NCI-H82 treated with DMSO at 0.1 percent for 48 hours (cell line): ENCODE measurements at regions not wholly inside any gene's neighbourhood (a gene's known extent, or its start where the extent isn't known, plus 50 kb on each side); places are given as distances from the start of the nearest gene placed in this dataset.
A peak's percentile ranks its signal among the peaks of the same experiment; 100 is the strongest.

Experiments used
- DNase-seq: peaks from one replicate; lab custom pipeline; 2025; ENCODE audit not compliant: unreplicated experiment; lab: John Stamatoyannopoulos, UW

DNA sequence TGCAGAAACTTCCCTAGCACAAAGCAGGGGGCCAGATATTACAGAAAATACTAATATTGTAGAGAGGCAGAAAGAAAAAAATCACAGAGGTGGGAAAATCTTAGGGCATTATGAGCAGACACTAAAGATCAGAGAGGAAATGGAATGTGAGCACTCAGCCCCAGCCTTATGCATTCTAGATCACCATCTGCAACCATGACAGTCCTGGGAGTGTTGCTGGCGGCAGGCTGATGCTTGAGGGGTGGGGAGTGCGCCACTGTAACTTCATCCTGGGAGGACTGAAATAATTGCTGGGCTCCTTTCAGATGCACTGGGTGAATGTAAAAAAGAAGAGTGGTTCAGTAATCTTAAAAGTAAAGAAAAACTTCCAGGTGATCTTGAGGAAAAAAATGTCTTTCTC is 427.6 kb upstream of the SEMA6D start:
- no peak for DNase-seq

- DNase-seq, result no peak
Observed at GRCh38 chr15:47291767-47292166, 425.5 kb upstream of the SEMA6D start.

DNA sequence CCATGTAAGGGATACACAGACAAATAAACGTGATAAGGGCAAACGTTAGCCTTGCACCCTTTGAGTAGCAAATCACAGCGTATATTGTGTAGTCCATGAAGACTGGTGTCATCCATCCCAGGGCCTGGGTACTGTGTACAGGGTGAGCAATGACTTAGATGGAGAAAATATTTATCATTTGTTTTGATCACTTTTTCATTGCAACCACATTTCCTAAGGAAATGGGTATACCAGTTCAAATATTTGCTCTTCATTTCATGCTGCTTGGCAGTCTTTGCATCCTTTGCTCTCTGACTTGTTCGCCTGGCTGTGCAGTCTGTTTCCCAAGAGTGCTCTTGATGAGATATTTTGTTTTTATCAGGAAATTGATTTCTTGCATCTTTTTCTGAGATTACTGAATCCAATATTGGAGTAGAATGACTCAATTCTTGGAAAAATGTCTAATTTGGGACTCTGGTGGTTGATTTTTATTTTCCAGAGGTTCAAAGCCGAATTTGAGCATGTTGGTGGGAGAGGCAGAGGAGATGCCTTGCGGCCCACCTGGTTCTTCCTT is 424.6 kb upstream of the SEMA6D start:
- DNase-seq, result no peak

DNA sequence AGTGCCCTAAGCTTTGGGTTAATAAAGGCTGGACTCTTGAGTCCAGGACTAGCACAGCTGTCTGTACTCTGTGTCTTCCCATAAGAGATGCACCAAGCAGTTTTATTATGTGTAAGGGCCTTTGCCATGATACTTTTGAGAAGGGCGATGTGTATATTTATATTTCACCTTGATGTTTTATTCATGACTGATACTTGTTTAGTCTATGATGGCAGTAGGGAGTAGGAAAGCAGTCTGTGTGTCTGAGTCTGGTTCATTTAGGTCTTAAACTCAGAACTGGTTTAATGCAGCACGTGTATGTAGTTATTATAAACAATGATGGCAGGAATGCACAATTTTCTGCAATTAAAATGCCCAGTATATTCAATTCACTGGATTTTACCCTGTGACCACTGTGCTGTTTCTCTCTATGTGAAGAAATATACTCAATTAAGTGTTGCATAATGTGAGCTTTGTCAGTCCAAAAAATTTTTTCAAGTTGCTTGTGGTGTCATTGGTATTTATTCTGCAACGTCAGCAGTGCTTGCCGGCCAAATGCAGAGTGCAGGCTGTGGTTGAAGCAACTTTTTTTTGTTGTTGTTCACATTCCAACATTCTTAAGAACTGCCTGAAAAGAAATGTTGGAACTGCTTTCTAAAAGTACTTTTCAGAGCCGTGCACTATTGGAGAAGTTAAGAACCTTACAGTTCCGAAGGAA is 423.7 kb upstream of the SEMA6D start:
- no peak for DNase-seq

DNA sequence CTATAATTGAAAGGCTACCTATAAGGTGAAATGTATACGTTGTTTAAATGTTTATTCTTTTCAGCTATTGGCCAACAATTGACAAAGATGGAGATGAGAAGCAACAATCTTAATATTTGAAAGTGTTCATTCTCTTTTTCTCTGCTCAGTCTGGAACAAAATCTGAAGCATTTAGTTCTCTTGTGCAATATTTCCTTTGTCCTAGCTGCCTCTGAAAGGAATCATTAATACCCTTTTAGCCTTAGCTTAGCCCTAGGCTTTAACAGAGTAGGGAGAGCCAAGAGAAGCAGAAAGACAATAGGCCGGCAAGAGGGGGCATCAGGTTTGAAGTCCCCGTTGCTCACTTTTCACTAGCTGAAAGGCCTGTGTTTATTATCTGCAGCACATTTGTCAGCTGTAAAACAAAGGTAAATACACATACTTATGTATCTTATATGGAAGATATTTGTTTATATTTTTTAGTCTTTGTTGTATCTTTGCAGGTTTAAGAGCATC is 422.5 kb upstream of the SEMA6D start:
- peak; percentile 8 for DNase-seq

DNA sequence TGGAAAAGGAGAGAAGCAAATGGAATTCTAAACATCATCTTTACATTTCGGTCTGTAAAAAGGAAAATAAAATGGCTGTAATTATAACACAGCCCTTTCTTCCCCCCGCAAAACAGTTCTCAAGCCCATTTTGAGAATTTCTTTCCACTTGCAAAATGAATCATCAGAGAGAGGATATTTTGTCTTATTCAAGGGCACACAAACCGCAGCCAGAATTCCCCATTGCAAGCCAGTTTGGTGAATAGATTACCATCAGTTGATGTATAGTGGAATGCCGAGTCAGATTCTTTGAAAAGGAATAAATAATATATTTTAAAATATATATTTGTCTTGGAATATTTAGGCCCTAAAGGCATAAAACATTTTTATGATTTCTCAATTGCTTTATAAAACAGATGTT is 420.4 kb upstream of the SEMA6D start:
- DNase-seq, result no peak

GRCh38 chr15:47299846-47300434 is 417.4 kb upstream of the SEMA6D start:
- DNase-seq, result peak; percentile 74

DNA sequence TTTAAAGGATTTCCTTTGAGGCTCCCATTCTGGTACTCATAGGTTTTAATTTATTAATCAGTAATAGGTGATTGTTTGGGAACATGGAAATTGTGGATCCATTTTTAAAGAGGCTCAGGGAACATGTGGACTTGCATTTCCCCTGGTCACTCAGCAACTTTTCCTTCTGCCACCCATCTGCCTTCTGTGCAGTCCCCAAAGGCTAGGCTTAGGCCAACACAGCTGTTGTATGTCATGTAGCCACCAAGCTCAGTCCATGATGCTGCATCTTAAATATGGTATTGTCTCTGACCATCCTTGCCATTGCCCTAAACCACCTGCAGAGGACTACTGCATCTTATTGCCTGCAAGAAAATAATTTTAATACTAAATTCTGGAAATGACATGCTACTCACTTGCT is 416.7 kb upstream of the SEMA6D start:
- no peak for DNase-seq

DNA sequence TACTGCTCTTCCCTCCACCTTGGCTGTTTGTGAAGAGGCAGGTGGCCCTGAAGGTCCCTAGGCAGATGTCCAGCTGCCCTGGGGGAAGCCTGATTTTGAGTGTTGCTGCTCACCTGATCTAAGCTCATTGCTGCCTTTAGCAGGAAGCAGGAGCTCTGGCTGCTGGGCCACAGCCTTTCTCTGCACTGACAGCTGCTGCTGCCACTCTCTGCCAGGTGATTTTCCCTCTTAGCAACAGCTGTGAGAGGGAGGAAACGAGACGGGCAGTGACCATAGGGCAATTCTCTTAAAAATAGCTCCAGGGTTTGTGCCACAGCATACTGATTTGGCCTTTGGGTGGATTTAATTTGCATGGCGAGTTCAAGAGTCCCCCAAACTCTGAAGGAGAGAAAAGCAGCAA is 415.8 kb upstream of the SEMA6D start:
- no peak for DNase-seq

- DNase-seq, result no peak
Observed at GRCh38 chr15:47304656-47305055, 412.6 kb upstream of the SEMA6D start.

DNA sequence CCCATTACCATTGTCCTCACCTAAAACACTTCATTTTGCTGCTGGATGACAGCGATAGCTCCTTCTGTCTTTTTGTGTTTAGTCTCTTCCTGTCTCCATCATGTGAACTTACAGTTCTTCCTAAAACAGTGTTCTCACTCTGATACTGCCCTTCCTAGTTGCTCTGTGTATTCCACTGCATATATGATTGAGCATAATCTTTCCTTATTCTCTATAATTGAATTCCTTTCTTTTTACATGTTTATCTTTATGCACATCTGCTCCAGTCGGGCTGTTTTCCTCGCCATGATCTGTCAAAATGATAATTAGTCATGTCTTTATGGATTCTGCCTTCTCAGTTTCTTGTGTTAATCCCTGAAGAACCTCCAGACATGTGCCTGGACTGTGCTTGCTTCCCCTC is 405.1 kb upstream of the SEMA6D start:
- no peak for DNase-seq

DNA sequence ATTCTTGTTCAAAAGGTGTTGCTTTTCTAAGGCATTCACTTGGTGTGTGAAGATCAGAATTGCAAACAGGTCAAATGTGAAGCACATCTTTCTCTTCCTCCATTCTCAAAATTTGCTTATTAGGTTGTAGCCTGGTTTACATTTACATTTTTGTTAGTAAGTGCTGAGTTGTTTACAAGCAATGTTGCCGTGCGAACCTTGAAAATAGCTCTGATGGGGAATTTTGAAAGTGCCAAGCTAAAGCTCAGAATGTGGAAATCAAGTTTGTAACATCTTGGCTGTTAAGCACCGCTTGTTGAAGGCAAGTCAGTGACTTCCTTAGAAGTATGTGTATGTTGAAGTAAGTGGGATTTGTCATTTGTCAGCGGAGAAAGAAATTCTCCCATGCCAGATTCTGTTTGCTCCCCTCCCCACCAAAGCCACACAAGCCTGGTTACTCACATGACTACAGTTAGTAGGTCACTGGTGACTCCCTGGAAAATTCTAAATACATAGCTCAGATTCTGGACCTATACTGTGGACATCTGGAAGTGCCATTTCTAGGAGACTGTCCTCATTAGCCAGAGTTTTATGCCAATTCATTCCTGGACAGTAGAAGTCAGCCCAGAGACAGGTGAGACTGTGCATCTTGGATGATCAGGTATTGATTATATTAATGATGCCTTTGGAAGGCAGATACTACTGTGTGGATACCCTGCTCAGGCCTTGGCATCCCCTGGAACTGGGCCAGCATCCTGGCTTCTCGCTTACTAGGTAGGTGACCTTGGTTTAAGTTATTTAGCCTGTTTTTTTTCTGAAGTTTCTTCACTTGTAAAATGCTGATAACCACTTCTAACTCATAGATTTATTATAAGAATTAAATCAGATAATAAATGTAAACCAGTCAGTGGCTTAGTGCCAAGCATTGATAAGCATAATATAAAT is 390.6 kb upstream of the SEMA6D start:
- no peak for DNase-seq

GRCh38 chr15:47331829-47332393 is 385.4 kb upstream of the SEMA6D start:
- DNase-seq, result no peak

- DNase-seq, result peak; percentile 96
Observed at GRCh38 chr15:47332481-47332880, 384.8 kb upstream of the SEMA6D start.

- no peak for DNase-seq
Observed at GRCh38 chr15:47333734-47334133, 383.6 kb upstream of the SEMA6D start.

DNA sequence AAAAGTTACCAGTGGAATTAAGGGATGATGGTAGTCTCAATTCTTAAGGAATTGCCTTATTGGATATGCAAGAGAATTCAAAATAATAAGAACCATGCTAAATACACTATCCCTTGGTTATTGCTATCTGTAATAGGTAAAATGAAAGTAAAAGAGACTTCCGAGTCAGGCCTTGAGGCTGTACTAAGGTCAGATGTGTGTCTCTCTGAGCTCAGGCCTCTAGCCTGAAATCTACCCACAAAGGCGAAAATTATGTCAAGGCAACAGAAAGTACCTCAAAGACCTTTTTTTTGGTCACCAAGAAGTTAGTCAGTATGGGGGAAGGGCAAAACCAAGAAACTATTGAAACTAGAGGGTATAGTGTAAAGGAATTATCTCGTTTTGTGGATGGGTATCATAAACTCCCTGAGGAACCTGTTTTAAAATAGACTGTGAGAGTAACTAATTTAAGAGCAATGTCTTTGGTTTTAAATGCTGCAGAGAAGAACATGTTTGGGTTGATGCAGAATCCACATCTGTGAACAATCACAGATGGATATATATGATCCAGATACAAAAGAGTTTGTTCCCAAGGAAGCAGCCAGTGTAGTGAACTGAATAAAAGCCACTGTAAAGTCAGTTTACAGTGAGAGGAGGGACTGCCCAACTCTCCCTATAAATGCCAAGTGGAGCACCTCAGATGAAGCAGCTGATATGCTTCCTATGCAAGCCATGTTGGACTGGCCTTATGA is 382.3 kb upstream of the SEMA6D start:
- no peak for DNase-seq

DNA sequence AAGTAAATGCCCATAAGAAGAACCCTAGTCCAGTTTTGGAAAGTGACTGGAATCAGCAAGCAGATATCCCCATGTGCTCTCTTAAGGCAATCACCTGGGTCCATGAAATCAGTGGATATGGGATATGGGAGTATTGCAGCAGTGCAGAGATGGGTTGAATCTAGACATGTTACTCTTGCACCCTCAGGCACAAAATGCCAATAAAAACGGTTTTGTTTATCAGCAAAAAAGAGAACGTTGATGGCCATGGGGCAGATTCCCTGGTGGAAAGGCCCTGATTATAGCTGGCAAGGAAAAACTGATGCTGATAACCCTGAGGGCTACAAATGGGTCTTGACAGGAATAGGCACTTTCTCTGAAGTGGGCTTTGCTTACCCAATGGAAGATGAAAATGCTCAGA is 380.2 kb upstream of the SEMA6D start:
- no peak for DNase-seq

DNA sequence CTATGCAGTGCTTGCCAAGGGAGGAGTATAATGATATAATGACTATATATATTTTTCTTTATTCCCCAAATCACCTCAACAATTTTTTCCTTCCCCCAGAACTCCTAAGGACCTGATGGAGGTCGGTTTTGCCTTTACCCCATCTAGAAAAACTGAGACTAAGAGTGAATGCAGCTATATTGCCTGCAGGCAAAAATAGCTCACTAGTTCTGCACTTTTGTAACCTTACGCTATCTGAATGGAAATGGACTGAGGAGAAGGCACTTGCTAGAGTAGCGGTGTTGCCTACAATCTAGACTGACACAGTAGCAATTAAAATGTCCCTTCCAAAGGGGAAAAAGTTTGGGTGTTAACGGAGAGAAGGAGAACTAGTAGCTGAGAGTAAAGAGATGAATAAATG is 379.5 kb upstream of the SEMA6D start:
- no peak for DNase-seq

GRCh38 chr15:47338771-47339170 is 378.5 kb upstream of the SEMA6D start:
- no peak for DNase-seq

GRCh38 chr15:47339800-47340570 is 377.3 kb upstream of the SEMA6D start:
- DNase-seq, result no peak
